GM20000 (cell line): ENCODE measurements at regions not wholly inside any gene's neighbourhood (a gene's known extent, or its start where the extent isn't known, plus 50 kb on each side); places are given as distances from the start of the nearest gene placed in this dataset.

ENCODE experiments used
- DNase-seq: peaks from one replicate; pipeline ENCODE4 v3.0.0; 2012; ENCODE audit warnings: low spot score
- TF ChIP-seq, protein P1 (sequence below): IDR thresholded peaks from 2 replicates; pipeline ENCODE4 v1.5.1; 2012; ENCODE audit warnings: mild to moderate bottlenecking, control low read depth; ENCODE audit errors: extremely low read depth, missing control alignments

DNA sequence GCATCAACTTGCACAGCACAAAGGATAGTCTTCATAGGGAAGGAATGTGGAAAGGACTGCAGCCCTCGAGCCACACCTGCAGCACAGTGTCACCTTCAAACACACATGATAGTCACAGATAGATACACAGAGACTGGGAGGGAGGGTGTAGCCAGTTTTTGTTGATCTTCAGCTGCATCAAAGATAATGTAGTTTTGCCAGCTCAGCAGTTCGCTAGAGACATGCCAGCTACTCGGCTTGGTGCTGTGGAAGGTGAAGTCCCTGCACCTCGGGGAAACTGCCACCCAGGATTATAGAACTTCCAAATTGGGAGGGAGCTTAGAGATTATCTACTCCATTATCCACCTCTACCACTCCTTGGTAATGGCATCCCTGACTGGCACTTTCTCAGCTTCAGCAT lies 92.9 kb upstream of the PAK3 start:
- DNase-seq, result no peak
- TF ChIP-seq, protein P1, sequence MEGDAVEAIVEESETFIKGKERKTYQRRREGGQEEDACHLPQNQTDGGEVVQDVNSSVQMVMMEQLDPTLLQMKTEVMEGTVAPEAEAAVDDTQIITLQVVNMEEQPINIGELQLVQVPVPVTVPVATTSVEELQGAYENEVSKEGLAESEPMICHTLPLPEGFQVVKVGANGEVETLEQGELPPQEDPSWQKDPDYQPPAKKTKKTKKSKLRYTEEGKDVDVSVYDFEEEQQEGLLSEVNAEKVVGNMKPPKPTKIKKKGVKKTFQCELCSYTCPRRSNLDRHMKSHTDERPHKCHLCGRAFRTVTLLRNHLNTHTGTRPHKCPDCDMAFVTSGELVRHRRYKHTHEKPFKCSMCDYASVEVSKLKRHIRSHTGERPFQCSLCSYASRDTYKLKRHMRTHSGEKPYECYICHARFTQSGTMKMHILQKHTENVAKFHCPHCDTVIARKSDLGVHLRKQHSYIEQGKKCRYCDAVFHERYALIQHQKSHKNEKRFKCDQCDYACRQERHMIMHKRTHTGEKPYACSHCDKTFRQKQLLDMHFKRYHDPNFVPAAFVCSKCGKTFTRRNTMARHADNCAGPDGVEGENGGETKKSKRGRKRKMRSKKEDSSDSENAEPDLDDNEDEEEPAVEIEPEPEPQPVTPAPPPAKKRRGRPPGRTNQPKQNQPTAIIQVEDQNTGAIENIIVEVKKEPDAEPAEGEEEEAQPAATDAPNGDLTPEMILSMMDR, result no peak

DNA sequence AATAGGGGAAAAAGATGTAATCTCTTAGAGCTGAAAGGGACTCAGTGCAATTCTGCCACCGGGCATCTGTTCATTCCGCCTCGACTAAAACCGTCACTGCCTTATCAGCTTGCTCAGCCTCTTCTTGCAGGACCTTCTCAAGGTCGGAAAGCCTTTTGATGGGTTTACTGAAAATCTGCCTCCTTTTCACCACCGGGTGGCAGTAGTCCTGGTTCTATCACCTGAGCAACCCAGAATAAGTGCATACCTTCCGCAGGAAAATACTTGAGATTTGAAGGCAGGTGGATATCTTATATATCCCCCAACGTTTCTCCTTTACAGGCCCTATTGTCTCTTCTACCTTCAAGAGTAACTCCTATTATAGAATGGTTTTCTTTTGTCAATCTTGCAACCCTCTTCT lies 103.4 kb upstream of the PAK3 start:
- TF ChIP-seq, protein P1, result no peak
- peak; percentile 19 for DNase-seq

DNA sequence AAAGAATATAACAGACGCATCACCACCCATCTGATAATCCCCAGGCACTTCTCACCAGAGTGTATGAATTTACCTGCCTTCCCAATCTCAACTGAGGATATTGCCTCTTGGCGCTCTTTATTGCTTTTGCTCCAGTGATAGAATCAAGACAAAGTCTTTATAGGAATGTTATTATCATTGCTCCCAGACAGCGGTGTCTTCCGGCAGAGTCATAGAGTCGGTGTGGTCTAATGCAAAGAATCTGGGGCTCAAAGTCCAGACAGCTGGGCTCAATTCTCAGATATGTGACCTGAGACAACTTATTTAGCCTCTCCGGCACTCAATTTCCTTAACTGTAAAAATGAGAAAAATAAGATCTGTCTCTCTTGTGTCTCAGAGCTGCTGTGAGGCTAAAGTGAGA lies 106.1 kb upstream of the PAK3 start:
- TF ChIP-seq, protein P1, result no peak
- no peak for DNase-seq

DNA sequence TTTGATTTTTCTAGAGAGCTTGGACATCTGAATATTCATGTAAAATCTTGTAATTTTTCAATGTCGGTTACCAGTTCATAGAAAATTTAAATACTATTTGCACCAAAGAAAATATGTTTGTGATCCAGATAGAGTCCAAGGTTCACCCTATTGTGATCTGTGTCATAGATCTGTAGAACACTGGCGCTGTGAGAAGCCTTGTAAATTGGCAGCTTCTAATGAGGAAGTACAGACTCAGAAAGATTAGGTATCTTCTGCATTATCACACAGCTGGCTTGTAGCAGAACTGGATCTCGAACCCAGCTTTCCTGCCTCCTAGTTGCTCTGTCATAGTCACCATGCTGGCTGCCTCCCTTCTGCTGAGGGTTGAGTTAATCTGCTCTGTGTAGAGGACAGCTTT lies 106.5 kb upstream of the PAK3 start:
- TF ChIP-seq, protein P1, result no peak
- DNase-seq, result no peak

DNA sequence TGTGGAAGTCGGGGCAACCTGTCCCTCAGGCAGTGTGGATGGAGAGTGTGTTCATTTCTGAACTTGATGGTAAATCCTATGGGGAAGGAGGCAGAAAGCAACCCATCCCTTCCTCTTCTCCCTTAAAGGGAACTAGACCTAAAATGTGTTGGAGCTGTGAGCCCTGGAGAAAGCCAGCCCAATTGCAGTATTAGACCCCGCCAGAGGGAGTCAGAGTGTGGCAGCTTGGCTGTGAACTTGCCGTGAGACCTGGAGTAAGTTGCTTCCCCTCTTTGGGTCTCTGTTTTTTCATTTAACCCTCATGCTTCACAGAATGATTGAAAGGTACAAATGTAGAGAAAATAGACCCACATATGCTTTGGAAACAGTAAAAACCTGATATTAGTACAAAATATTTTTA lies 108.7 kb upstream of the PAK3 start:
- DNase-seq, result no peak
- TF ChIP-seq, protein P1, result no peak

DNA sequence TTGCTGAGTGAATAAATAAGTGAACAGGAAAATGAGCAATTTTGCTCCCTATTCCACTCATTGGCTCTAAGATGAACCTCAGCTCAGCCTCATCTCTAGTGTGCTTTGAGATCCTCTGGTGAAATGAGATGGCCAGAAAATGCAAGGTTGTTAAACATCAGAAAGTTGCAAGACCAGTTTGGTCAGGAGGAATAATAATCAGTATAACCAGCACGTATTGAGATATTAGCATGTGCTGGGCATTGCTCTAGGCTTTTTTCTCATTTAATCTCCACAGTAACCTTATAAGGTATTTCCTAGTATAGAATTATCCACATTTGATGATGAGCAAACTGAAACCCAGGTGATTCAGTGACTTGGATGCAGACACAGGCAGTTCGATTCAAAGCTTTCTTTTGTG lies 110.5 kb upstream of the PAK3 start:
- TF ChIP-seq, protein P1, result no peak
- no peak for DNase-seq

DNA sequence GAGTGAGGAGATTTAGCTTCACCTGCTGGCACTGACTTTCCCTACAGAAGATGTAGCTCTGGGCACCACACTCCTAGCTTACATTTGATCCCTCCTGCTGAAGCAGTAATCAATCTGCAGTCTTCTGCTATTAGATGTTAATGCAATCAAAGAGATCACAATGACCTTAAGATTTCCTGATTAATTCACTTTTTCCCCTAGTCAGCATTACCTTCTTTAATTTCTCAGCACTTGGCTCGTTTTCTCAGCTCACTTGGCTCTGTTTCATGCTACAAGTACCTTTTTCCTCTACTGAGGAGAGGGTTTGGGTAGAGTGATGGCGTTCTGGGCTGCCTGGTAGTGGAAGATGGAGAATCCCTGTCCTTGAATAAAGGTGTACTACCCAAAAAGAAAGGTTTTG lies 113.0 kb upstream of the PAK3 start:
- TF ChIP-seq, protein P1, result no peak
- DNase-seq, result no peak
